Amygdala (tissue), 56 donors: ENCODE measurements at regions not wholly inside any gene's neighbourhood (a gene's known extent, or its start where the extent isn't known, plus 50 kb on each side); places are given as distances from the start of the nearest gene placed in this dataset.
A peak's percentile ranks its signal among the peaks of the same experiment; 100 is the strongest.

ENCODE experiments used
- DNase-seq, 56 donors: peaks; one replicate each; lab custom pipeline; 2025; lab: John Stamatoyannopoulos, UW

DNA sequence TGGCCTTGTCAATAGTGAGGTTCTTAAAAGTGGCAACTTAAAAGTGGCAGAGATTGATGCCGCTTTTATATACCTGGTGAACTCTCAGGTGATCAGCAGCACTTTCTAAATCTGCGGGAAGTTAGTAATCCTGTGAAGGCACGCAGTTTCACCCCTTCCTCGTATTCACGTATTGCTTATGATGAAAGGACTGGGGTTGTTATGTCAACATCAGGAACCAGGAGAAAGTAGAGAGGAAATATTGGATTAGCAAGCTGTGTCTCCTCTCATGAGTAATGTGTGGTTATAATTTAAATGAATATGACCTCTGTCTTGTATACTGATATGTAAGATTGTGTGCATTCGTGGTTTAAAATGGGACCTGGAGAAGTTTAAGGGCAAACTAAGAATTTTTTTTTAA is 544.6 kb downstream of the SLITRK6 start:
- DNase-seq, result no peak

- no peak for DNase-seq
These were observed 550.1 kb downstream of the SLITRK6 start for GRCh38 chr13:85249151-85249550.

DNA sequence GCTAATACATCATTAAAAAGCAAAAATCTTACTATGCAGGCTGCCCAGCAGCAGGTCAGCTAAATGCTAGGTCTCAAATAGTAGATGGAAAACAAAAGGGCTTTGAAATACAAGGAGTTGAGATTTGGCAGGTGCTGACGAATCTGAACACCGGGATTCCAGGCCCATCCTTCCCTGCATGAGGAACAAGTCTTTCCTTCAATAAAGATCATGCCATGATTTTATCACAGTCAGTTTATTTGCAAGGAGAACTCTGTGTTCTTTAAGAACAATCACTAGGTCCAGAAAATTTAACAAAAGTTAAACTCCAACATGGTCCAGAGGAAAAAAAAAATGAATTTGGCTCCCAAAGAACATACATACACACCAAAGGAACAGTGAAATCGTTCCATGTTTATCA is 551.4 kb downstream of the SLITRK6 start:
- DNase-seq, result no peak

DNA sequence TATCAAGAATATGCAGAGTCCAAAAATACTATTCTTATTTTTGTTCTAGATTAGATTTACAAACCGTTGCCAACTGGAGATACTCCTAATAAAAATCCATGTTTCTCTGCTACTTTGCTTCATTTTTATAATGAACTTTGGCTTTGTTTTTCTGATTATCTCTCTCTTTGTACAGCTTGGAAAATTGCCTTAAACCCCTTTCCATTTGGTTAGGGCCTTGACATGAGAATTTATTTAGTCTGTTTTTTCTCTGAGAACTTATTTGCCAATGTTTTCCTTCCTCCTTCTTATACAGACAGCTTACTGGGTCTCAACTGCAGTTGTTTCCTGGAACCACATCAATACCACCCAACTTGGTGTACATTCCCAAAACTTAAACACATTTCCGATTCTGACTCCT is 555.4 kb downstream of the SLITRK6 start:
- no peak for DNase-seq

GRCh38 chr13:85241060-85241459 is 558.2 kb downstream of the SLITRK6 start:
- DNase-seq, result no peak

DNA sequence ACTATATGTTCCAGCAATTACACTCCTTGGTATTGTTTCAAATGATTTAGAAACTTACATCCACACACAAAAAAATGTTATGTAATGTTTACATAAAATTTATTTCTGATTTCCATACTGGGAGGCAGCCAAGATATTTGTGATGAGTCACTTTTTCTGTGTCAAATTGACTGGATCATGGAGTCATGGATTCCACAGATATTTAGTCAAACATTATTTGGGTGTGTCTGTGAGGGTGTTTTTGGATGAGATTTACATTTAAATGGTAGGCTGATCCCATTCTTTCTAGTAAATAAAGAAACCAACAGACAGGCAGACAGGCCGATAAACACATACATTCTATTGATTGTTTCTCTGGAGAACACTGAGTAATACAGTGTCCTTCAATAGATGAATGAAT is 562.8 kb downstream of the SLITRK6 start:
- no peak for DNase-seq

GRCh38 chr13:85230691-85231093 is 568.5 kb downstream of the SLITRK6 start:
- no peak for DNase-seq

DNA sequence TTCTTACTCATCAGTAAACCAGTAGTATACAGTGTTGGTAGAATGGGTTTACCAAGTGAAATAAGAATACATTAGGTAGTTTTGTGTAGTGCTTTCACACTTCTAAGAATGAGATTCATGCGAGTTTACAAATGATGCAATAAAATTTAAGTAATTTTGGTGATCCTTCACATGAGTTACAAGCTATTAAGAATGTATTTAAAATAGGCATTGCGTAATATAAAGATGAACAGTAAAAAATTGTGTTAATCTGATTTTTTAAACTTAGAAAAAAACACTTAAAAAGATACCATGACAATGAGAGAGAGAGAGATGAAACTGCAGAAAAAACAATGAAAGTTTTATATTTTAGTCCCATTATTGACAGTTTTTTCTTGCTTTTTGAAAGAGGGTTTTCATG is 570.5 kb downstream of the SLITRK6 start:
- no peak for DNase-seq

DNA sequence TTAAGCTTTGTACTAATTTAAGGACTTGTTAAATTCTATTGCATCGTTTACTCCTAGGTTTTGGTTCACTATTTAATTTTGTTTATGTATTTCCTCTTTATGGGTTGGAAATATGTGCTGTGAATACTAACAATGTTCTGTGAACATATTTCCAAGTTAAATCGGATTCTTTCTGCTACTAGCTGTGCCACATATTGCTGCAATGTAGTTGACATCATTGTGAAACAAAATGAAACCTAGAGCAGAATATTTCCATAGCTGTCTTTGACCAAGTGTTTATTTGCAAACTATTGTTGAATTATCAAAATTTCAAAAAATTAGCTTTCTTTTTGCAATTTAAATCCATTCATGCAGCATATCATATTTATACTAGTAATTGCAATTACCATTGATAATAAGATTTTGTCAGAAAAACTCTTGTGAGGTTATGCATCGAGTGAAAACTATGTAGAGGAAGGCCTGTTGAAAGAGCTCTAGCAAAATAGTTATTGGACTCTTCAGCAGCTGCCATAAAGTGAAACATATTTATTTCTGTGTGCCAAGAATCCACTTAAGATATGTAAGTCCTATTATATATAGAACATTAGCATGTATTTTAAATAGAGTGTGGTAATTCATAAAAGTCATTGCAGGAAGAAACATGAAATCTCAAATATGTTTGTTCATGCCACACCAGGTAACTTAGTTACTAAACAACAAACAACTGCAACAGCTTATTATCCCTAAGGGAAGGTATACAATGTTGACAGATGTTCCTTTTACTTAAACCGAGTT is 575.1 kb downstream of the SLITRK6 start:
- DNase-seq, result no peak

GRCh38 chr13:85216576-85216975 is 582.6 kb downstream of the SLITRK6 start:
- DNase-seq, result no peak

DNA sequence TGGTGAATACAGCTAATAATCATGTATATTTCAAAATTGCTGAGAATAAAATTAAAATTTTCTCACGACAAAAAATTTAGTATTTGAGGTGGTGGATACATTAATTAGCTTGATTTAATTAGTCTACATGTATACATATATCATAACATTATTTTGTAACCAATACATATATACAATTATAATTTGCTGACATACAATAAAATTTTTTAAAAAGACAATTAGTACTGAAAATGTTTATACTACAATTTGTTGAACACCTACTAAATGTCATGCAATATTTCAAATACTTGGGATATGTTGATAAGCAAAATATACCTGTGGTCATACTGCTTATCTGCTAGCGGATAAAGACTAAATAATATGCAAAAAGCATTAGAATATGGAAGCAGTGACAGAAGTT is 586.5 kb downstream of the SLITRK6 start:
- no peak for DNase-seq

- DNase-seq, result no peak
These were observed 594.4 kb downstream of the SLITRK6 start for GRCh38 chr13:85204668-85205344.

GRCh38 chr13:85197431-85197830 is 601.8 kb downstream of the SLITRK6 start:
- DNase-seq, result no peak

GRCh38 chr13:85194482-85194881 is 604.7 kb downstream of the SLITRK6 start:
- DNase-seq, result no peak

- no peak for DNase-seq
These were observed 607.1 kb downstream of the SLITRK6 start for GRCh38 chr13:85191996-85192718.

DNA sequence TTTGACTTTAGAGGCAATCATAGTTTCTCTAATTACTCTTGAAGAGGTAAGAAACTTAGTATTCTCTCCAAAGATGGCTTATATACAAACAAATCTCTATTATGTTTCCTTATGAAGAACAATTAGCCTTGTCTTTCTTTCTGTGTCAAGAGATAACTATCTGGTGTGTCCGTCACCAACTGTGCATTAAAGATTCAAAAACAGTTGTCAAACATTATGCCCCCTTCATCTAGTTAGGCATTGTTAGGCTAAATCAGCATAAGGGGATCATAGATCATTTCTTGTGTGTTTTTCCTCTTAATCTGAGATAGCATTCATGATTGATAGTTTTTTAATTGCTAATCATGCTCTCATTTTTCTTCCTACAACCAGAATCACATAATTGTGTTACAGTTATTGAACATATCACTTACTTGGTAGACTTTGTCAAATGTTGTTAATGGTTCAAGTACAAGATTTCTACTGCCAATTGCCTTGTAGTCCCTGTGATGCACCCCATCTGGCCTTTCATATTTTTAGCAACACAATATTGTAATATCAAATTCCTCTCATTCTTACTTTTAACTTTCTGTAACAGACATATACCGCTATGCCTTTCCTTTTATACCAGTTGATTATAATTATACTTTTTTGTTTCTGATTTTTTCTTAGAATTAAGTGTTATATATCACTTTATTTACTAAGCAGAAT is 612.7 kb downstream of the SLITRK6 start:
- DNase-seq, result no peak

- no peak for DNase-seq
These were observed 624.9 kb downstream of the SLITRK6 start for GRCh38 chr13:85174291-85174690.

GRCh38 chr13:85170372-85170771 is 628.8 kb downstream of the SLITRK6 start:
- no peak for DNase-seq

DNA sequence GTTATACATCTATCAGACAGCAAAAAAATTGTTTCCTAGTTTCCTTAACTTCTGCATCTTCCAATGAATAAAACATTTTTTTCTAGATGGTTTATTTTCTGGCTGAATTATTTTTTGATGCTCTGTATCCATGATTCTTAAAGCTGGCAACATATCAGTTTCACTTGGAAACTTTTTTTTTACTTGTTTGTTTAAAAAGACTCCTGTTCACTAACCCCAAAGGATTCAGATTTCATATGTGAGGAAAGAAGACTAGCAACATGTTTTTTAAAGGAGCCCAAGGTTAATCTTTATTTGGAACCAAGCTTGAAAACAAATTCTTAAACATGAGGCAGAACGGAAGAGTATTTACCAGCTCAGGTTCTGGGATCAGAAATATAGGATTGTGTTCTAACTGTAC is 632.3 kb downstream of the SLITRK6 start:
- no peak for DNase-seq

DNA sequence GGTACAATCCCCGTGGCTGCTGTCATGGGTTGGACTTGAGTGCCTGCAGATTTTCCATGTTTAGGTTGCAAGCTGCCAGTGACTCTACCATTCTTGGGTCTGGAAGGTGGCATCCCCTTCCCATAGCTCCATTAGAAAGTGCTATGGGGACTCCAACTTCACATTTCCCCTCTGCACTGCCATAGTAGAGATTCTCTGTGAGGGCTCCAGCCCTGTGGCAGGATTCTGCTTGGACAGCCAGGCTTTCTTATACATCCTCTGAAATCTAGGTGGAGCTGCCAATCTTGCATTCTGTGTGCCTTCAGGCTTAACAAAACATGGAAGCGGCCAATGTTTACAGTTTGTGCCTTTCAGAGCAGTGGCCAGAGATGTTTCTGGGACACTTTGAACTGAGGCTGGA is 636.2 kb downstream of the SLITRK6 start:
- DNase-seq, result no peak

- DNase-seq, result peak in 1 of 56 donors; percentile 4
These were observed 651.2 kb downstream of the SLITRK6 start for GRCh38 chr13:85148009-85148408.
